ENCODE measurements at regions not wholly inside any gene's neighbourhood (a gene's known extent, or its start where the extent isn't known, plus 50 kb on each side); places are given as distances from the start of the nearest gene placed in this dataset.

DNA sequence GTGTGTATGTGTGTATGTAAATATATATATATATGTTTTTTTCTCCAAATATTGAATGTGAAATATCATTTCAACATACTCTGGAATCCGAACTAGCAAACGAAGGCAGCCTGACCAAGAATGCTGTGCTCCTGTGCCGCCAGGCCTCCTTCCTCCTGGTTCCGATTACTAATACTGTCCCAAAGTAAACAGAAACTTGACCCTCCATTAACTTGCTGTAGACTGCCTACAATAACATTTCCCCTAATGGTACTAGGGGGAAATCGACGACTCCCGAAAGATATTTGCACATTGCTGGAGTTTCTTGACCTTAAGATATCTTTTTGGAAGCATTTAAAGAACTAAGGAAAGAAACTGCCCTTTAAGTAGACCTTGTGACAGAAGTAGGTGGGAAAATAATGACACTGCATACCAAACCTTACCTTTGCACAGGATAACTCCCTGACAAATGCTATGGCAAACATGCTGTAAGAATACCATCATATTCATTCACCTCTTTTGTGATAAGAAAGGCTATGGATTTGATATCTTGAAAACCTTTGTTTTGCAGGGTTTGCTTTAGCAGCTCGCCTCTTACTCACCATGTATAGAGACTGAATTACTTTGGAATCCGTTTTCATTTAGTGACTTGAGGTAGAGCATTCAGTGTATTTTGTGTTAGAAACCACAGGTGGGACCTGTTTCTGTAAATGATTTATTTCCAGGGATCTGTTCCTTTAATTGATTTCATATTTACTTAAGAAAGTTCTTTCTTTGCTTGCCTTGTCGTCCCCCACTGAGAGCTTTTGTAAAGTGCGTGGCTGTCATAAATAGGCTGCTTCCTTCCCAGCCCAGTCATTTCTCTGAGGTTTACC is 80.1 kb downstream of the KLF5 start:
- Histone ChIP-seq H3K9me2 (ENCODE audit: low read depth, low read length) (no peaks in the 10 kb centered on the region), H3K27me3 (ENCODE audit: insufficient read depth, low read length) (no peaks in the 10 kb centered on the region), H3K4me3 (ENCODE audit: low read depth, low read length, poor library complexity, severe bottlenecking) (no peak overlapping the region), H3K4me2 (ENCODE audit: low read length) (no peak overlapping the region), H3F3A (ENCODE audit: insufficient read depth, low read length) (no peaks in the 10 kb centered on the region), H3K27ac (ENCODE audit: low read depth, low read length, poor library complexity, severe bottlenecking) (no peak overlapping the region), H3K79me2 (ENCODE audit: insufficient read depth, low read length) (no peaks in the 10 kb centered on the region), H3K9ac (ENCODE audit: low read length) (no peak overlapping the region), H3K36me3 (ENCODE audit: insufficient read depth, low read length) (no peaks in the 10 kb centered on the region), H3K4me1 (ENCODE audit: insufficient read depth, low read length, severe bottlenecking) (no peaks in the 10 kb centered on the region), H3K9me3 (ENCODE audit: low read length) (no peaks in the 10 kb centered on the region), H4K20me1 (ENCODE audit: insufficient read depth, low read length) (no peaks in the 10 kb centered on the region), H2AFZ (ENCODE audit: low read length) (no peak overlapping the region)
- TF ChIP-seq, protein P1, sequence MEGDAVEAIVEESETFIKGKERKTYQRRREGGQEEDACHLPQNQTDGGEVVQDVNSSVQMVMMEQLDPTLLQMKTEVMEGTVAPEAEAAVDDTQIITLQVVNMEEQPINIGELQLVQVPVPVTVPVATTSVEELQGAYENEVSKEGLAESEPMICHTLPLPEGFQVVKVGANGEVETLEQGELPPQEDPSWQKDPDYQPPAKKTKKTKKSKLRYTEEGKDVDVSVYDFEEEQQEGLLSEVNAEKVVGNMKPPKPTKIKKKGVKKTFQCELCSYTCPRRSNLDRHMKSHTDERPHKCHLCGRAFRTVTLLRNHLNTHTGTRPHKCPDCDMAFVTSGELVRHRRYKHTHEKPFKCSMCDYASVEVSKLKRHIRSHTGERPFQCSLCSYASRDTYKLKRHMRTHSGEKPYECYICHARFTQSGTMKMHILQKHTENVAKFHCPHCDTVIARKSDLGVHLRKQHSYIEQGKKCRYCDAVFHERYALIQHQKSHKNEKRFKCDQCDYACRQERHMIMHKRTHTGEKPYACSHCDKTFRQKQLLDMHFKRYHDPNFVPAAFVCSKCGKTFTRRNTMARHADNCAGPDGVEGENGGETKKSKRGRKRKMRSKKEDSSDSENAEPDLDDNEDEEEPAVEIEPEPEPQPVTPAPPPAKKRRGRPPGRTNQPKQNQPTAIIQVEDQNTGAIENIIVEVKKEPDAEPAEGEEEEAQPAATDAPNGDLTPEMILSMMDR (IDR thresholded peaks at IDR 0.05; ENCODE audit: low read length), result no peak
- TF ChIP-seq EZH2 (IDR thresholded peaks at IDR 0.05; ENCODE audit: borderline replicate concordance, low read length), result no peak

DNA sequence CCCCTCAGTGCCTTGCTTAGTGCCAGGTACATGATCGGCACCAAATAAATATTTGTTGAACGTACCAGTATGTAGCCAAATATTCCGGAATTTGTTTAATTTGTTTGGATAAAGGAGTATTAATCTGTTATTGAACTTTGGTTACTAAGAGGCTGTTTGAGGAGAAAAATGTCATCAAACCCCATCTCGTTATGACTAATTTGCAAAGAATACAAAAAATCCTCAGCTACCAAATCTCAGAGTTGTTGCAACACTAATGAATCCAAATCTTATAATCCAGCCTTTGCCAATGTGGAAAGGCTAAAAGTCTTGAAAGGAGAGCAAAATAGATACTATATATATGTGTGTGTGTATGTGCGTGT is 79.5 kb downstream of the KLF5 start:
- Histone ChIP-seq H3K9me2 (ENCODE audit: low read depth, low read length) (no peaks in the 10 kb centered on the region), H3K4me3 (ENCODE audit: low read depth, low read length, poor library complexity, severe bottlenecking) (no peak overlapping the region), H3K9me3 (ENCODE audit: low read length) (no peaks in the 10 kb centered on the region), H3F3A (ENCODE audit: insufficient read depth, low read length) (no peaks in the 10 kb centered on the region), H3K79me2 (ENCODE audit: insufficient read depth, low read length) (no peaks in the 10 kb centered on the region), H4K20me1 (ENCODE audit: insufficient read depth, low read length) (no peaks in the 10 kb centered on the region), H3K4me1 (ENCODE audit: insufficient read depth, low read length, severe bottlenecking) (no peaks in the 10 kb centered on the region), H2AFZ (ENCODE audit: low read length) (no peak overlapping the region), H3K36me3 (ENCODE audit: insufficient read depth, low read length) (no peaks in the 10 kb centered on the region), H3K27ac (ENCODE audit: low read depth, low read length, poor library complexity, severe bottlenecking) (no peak overlapping the region), H3K9ac (ENCODE audit: low read length) (no peak overlapping the region), H3K4me2 (ENCODE audit: low read length) (no peak overlapping the region), H3K27me3 (ENCODE audit: insufficient read depth, low read length) (no peaks in the 10 kb centered on the region)
- TF ChIP-seq, protein P1 (IDR thresholded peaks at IDR 0.05; ENCODE audit: low read length), result no peak
- no peak for TF ChIP-seq EZH2 (IDR thresholded peaks at IDR 0.05; ENCODE audit: borderline replicate concordance, low read length)

DNA sequence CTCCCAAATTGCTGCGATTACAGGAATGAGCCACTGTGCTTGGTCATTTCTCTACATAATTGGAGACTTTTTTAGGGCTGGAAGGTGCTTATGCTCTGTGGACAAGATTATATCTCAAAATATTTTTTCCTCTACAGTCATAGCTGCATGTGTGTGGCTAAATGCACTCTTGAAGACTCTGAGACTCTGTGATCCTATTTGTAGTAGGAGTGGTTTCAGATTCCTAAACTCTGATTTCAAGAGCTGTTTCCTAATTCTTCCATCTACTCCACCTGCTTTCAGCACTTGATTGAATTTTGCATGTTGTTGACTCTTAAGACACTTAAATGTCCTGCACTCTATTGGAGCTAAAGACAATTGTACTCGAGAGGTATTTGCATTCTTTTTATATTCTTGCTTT is 78.0 kb downstream of the KLF5 start:
- H3F3A ChIP-seq (ENCODE audit: insufficient read depth, low read length), result no peaks in the 10 kb centered on the region
- TF ChIP-seq, protein P1 (IDR thresholded peaks at IDR 0.05; ENCODE audit: low read length), result no peak
- TF ChIP-seq EZH2 (IDR thresholded peaks at IDR 0.05; ENCODE audit: borderline replicate concordance, low read length), result no peak
- H3K27ac ChIP-seq (ENCODE audit: low read depth, low read length, poor library complexity, severe bottlenecking), result no peak overlapping the region
- H3K36me3 ChIP-seq (ENCODE audit: insufficient read depth, low read length), result no peaks in the 10 kb centered on the region
- H3K9ac ChIP-seq (ENCODE audit: low read length), result no peak overlapping the region
- H3K4me1 ChIP-seq (ENCODE audit: insufficient read depth, low read length, severe bottlenecking), result no peaks in the 10 kb centered on the region
- H2AFZ ChIP-seq (ENCODE audit: low read length), result no peak overlapping the region
- no peaks in the 10 kb centered on the region for H3K9me3 ChIP-seq (ENCODE audit: low read length)
- no peaks in the 10 kb centered on the region for H4K20me1 ChIP-seq (ENCODE audit: insufficient read depth, low read length)
- H3K4me3 ChIP-seq (ENCODE audit: low read depth, low read length, poor library complexity, severe bottlenecking), result no peak overlapping the region
- no peak overlapping the region for H3K4me2 ChIP-seq (ENCODE audit: low read length)
- H3K9me2 ChIP-seq (ENCODE audit: low read depth, low read length), result no peaks in the 10 kb centered on the region
- no peaks in the 10 kb centered on the region for H3K27me3 ChIP-seq (ENCODE audit: insufficient read depth, low read length)
- H3K79me2 ChIP-seq (ENCODE audit: insufficient read depth, low read length), result no peaks in the 10 kb centered on the region
